ENCODE measurements at regions not wholly inside any gene's neighbourhood (a gene's known extent, or its start where the extent isn't known, plus 50 kb on each side); places are given as distances from the start of the nearest gene placed in this dataset.
"Not testable (repeated sequence)": the region's sequence is repeated elsewhere in the genome, so short reads cannot be mapped to it uniquely, and the experiment has no call there.

- no peak for DNase-seq
These were observed 129.7 kb upstream of the BTN3A2 start for GRCh38 chr6:26235302-26235670.

DNA sequence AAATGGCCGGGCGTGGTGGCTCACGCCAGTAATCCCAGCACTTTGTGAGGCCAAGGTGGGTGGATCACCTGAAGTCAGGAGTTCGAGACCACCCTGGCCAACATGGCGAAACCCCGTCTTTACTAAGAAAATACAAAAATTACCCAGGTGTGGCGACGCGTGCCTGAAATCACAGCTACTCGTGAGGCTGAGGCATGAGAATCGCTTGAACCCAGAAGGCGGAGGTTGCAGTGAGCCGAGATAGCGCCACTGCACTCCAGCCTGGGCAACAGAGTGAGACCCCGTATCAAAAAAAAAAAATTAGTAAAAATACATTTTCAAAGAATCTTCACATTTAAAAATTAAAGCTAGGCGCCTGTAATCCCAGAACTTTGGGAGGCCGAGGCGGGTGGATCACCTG, 125.6 kb upstream of the BTN3A2 start:
- not testable (repeated sequence) for DNase-seq

GRCh38 chr6:26240157-26241032, 124.6 kb upstream of the BTN3A2 start:
- DNase-seq, result peak; percentile 46

DNA sequence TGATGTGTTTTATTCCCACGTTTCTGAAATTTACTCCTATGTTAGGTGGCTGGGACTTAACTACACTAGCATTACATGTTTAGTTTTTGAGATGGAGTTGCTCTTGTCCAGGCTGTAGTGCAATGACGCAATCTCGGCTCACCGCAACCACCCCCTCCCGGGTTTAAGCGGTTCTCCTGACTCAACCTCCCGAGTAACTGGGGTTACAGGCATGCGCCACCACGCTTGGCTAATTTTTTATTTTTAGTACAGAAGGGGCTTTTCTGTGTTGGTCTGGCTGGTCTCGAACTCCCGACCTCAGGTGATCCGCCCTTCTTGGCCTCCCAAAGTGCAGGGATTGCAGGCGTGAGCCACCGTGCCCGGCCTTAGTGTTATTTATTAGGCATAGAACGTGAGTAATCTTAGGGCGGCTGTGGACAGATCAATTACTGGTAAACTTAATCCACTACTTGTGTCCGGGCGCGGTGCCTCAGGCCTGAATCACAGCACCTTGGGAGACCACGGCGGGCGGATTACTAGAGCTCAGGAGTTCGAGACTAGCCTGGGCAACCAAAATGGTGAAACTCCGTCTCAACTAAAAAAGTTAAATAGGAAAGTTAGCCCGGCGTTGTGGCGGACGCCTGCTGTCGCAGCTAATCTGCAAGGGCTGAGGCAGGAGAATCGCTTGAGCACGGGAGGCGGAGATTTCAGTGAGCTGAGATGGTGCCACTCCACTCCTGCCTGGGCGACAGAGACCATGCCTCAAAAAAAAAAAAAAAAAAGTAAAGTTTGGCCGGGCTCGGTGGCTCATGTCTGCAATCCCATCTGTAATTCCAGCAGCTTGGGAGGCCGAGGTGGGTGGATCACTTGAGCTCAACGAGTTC, 123.7 kb upstream of the BTN3A2 start:
- peak; percentile 27 for DNase-seq

DNA sequence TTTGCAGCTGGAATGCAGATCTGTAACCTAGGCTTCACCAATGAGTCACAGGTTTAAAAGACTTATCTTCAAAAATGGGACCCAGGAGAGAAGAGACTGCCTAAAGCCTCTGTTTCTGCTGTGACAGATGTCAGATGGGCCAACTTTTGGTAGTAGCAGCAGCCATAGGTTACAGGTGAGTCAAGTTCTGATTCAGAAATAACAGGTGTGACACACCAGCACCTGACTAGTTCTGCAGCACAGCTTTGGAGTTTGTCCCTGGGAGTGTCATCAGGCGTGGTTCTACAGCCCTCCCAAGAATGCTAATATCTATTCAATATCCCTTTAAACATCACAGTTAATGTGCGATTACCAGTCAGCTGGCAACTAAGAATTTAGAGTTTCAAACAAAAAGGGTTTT, 121.9 kb upstream of the BTN3A2 start:
- DNase-seq, result no peak

DNA sequence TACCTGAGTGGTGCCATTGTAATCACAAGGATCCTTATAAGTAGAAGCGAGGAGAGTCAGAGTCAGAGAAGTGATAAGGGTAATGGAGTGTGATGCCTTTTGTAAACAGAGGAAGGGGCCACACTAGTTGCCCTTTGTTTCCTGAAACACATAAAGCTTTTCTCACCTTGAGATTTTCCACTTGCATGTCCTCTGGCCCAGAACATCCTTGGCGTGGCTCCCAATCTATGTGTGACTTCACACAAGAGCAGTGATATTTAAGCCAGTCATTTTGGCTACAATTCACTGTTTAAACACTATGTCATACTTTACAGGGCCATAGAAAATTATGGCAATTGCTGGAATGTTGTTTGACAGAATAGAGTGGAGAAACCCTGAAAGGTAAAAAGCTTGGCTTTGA, 121.2 kb upstream of the BTN3A2 start:
- no peak for DNase-seq

GRCh38 chr6:26246058-26246457, 118.9 kb upstream of the BTN3A2 start:
- DNase-seq, result no peak

DNA sequence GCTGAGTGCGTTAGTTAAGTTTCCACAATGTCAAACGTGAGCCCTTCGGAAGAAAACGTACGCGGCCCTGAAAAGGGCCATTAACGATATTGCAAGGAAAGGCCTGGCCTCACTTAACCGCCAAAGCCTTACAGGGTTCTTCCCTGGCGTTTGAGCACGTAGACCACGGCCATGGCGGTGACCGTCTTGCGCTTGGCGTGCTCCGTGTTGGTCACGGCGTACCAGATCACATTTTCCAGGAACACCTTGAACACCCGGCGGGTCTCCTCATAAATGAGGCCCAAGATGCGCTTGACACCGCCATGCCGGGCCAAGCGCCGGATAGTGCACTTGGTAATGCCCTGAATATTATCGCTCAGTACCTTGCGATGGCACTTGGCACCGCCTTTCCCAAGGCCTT, 118.4 kb upstream of the BTN3A2 start:
- no peak for DNase-seq

DNA sequence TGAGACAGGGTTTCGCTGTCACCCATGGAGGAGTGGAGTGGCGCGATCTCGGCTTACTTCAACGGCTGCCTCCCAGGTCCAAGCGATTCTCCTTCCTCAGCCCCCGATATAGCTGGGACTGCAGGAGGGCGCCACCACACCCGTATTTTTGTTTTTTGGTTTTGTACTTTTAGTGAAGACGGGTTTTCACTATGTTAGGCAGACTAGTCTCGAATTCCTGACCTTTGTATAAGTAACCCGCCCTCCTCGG, 115.4 kb upstream of the BTN3A2 start:
- no peak for DNase-seq

DNA sequence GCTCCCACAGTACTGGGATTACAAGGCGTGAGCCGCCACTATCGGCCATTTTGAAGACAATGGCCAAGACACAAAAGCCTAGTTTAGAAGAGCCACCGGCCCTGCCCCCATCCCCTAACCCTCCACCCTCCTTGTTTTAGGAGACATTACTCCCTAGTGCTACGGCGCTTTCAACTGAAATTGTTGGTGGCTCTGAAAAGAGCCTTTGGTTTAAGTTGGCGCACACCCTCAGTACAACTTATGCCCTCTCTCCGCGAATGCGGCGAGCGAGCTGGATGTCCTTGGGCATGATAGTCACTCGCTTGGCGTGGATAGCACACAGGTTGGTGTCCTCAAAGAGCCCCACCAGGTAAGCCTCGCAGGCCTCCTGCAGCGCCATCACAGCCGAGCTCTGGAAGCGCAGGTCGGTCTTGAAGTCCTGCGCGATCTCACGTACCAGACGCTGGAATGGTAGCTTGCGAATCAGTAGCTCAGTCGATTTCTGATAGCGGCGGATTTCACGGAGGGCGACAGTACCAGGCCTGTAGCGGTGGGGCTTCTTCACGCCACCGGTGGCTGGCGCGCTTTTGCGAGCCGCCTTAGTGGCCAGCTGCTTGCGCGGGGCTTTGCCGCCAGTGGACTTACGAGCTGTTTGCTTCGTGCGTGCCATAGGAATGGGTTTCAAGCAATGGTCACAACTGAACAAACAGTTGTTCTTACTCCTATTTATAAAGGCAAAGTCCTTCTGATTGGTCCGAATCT, 114.9 kb upstream of the BTN3A2 start:
- DNase-seq, result peak; percentile 56

DNA sequence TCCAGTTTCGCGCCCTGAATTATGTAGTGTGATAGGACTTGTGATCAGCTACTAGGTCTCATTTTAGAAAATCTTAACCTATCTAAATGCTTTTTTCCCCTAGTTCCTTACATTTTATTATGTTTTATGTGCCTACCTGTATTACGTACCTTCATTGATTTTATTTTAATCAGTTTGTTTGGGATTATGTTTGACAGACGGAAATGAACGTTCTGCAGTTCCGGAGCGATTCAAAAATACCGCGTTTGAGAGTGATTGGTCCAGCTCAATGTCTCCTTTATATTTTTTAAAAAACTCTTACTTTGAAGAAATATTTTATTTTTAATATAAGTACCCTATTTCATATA, 114.3 kb upstream of the BTN3A2 start:
- no peak for DNase-seq

- no peak for DNase-seq
These were observed 113.5 kb upstream of the BTN3A2 start for GRCh38 chr6:26251354-26252076.

GRCh38 chr6:26252077-26252472, 112.9 kb upstream of the BTN3A2 start:
- no peak for DNase-seq

- DNase-seq, result no peak
These were observed 110.3 kb upstream of the BTN3A2 start for GRCh38 chr6:26254724-26255123.

GRCh38 chr6:26257272-26257671, 107.7 kb upstream of the BTN3A2 start:
- no peak for DNase-seq

GRCh38 chr6:26258212-26258977, 106.6 kb upstream of the BTN3A2 start:
- no peak for DNase-seq

DNA sequence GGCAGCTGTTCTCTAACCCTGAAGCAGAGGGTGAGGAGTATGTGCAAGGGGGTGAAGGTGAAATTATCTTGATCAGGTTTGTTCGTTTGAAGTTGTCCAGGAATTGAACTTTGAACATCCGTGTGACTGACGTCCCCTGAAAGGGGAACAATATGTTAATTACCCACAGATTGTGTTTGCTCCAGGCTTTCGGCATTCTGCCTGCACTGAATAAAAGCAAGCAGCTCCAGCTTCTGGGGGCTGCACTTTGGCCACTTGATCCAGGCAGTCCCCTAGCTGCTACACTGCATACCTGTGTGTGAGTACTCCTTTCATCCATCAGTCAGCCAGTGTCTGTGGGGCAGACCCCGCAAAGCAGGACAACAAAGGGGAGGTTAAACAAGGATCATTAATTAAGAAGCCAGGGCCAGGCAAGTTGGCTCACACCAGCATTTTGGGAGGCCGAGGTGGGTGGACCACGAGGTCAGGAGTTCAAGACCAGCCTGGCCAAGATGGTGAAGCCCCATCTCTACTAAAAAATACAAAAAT, 104.8 kb upstream of the BTN3A2 start:
- no peak for DNase-seq

GRCh38 chr6:26260725-26261490, 104.1 kb upstream of the BTN3A2 start:
- no peak for DNase-seq

GRCh38 chr6:26264547-26264946, 100.5 kb upstream of the BTN3A2 start:
- no peak for DNase-seq

GRCh38 chr6:26267083-26267589, 97.9 kb upstream of the BTN3A2 start:
- no peak for DNase-seq
